HG02763 (cell line): ENCODE measurements at regions not wholly inside any gene's neighbourhood (a gene's known extent, or its start where the extent isn't known, plus 50 kb on each side); places are given as distances from the start of the nearest gene placed in this dataset.

Experiments
- ATAC-seq: cut with Tn5 transposase; IDR thresholded peaks from one replicate; pipeline ENCODE4 v1.9.1; 2021; ENCODE audit warnings: mild to moderate bottlenecking, moderate library complexity; ENCODE audit not compliant: unreplicated experiment

- ATAC-seq, result no peak
These were observed 87.2 kb upstream of the KLF13 start for GRCh38 chr15:31239409-31239808.

- no peak for ATAC-seq
These were observed 84.6 kb upstream of the KLF13 start for GRCh38 chr15:31241888-31242522.

DNA sequence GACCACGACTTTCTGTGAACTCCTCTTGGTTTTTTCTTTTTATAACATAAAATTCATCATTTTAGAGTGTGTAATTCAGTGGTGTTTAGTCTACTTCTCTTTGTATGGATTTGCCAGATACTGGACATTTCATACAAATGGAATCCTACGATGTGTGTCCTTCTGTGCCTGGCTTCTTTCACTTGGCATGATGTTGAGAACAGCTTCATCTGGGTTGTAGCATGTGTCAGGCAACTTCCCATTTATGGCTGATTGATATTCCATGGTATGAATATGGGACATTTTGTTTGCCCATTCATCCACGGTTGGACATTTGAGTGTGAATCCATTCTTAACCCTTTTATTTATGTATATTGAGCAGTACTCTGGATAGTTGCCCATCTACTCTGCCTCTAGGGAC is 82.7 kb upstream of the KLF13 start:
- ATAC-seq, result no peak

DNA sequence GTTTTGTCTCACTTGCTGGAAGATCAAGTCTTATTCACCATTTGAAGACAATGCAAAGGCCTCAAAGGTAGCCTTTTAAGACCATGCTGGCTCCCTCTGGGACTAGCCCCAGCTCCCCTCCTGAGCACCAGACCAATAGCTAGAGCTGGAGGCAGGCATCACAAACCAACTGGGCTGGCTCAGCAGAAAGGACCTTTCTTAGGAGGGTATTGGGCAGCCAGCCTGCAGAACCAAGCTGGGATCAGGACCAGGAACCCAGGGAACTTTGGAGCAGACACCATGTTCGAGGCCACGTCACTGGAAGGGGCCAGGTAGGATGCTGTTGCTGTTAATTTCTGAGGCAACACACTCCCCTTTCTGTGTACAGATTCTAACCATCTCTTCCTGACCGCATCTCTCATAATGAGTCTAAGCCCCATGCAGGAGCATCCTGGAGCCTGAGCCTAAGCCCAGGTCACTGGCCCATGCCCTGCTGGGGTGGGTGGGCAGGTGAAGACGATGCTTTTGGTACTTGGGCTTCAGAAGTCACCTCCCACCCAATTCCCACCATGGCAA is 81.4 kb upstream of the KLF13 start:
- ATAC-seq, result no peak

GRCh38 chr15:31245756-31246155 is 80.9 kb upstream of the KLF13 start:
- no peak for ATAC-seq

- ATAC-seq, result no peak
These were observed 79.2 kb upstream of the KLF13 start for GRCh38 chr15:31247404-31247803.

DNA sequence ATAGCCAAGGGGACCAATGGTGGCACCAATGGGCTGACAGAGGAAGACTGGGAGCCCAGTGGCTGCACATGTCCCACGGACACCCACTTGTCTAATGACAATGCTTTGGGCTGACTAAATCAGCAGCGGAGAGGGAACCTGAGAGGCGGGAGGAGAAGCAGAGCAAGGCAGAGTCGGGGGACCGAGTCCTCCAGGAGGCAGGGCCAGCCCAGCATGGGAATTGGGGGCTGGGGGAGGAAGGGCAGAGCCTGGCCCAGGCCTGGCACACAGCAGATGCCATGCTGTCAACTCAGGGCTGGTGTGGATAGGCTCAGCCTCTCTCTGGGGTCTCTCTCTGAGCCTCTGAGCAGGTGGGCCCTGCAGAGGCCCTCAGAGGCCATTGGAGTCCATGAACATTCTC is 78.4 kb upstream of the KLF13 start:
- ATAC-seq, result no peak

- no peak for ATAC-seq
These were observed 77.7 kb upstream of the KLF13 start for GRCh38 chr15:31248951-31249350.

- ATAC-seq, result no peak
These were observed 76.6 kb upstream of the KLF13 start for GRCh38 chr15:31250033-31250432.

- ATAC-seq, result no peak
These were observed 75.5 kb upstream of the KLF13 start for GRCh38 chr15:31251165-31251564.

DNA sequence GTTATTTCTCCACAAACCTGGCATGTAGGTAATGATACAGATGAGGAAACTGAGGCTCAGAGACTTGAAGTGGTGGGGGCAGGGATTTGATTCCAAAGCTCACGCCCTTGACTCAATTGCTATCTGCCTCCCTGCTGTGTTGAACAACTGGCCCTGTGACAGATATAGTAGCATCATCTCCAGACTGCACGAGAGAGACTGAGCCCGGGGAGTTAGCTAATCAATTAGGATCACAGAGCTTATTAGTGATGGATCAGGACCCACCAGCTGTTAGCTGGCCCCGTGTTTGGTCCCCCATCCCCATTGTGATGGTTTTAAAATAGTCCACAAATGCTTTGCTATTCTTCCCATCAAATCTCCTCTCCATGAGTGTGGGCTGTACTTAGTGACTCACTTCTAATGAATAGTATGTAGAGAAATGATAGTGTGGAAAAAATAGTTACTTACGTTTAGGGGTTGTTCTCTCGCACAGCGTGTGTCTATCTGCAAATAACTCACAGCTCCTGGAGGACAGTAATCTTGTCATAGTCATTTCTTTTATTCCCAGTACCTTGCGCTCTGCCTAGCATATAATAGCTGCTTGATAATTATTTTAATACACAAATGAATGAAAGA is 74.4 kb upstream of the KLF13 start:
- ATAC-seq, result no peak

DNA sequence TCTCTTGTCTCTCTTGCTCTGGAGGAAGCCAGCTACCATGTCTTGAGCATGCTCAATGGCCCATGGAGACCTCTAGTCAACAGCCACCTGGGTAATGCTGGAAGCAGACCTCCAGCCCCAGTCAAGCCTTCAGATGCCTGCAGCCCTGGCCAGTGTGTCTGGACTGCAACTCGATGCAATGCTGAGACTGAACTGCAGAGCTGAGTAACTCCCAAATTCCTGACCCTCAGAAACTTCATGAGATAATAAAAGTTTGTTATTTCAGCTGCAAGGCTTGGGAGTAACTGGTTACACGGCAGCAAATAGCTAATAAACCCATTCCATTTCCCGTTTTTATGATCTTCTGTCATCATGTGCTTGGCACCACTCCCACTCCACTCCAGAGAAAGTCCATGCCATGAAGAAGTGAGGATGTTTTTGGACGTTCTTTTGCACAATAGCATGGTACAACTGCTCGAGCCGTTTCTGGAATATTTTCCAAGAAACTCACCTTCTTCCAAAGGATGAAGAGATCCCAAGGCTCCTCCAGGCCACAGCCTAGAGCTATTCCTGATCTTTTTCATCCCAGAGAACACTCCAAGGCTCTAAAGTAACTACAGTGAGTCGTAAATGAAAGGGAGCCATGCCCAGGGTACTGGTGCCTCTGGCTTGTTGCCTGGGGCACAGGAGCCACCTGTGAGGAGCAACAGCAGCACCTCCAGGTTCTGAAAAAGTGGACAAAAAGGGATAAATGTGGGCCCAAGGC is 72.0 kb upstream of the KLF13 start:
- no peak for ATAC-seq

DNA sequence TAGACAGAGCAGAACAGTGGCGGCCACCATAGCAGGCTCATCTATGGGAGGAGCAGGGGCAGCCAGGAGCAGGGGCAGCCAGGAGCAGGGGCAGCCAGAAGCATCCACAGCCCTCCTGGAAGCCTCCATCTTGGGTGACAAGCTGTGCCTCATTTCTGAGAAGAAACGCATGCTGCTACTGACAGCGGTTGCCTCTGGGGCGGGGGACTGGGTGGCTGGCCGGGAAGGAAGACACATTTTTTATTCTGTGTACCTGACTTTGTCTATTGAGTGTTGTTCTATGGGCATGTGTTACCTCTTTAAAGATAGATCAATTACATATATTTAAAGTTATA is 71.5 kb upstream of the KLF13 start:
- no peak for ATAC-seq

GRCh38 chr15:31255732-31256377 is 70.8 kb upstream of the KLF13 start:
- no peak for ATAC-seq

DNA sequence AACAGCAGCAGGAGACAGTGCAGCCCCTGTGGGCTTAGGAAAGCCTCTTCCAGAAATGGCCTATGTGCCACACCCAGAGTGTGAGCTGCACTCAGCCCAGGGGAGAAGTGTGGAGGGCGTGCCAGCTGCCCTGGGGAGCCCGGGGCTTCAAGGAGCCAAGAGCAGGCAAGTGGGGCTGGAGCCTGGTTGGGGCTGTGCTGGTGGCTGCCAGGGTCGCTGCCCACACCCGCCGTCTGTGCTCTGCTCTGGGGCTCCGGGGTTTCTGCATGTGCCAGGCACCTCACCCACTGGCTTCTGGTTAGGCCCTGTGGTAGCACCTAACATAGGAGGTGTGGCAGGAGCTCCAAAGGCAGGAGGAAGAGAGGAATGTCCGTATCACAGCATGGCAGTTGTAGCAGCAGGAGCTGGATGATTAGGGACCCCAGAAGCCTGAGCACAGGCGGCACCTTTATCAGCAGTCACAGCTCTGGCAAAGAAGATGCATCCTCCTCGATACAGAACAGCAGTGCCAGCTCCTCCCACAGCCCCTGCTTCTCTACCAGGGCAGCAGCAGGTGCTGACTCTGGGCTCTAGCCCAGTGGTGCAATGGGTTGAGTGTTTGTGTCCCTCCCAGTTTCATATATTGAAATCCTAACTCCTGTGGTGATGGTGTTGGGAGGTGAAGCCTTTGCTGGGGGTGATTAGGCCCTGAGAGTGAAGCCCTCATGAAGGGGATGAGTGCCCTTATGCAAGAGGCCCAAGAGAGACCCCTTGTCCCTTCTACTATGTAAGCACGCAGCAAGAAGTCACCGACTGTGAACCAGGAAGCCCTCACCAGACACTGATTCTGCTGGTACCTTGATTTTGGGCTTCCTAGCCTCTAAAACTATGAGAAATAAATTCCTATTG is 70.0 kb upstream of the KLF13 start:
- ATAC-seq, result no peak

DNA sequence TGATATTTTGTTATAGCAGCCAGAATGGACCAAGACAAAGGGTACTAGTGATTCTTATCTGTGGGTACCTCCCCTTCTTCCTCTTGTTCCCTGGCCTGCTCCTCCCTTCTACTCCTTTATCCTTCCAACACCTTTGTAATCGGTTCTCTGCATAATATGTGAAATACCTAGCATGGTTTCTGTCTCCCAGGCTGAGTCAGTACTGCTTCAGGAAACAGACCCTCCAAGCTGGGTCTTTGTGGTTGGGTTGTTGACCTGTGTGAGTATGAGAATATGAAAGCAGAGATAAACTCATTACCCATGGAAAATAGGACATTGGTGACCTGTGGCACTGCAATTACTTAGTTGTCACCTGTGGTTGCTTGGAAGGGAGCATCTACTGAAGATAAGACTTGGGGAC is 69.3 kb upstream of the KLF13 start:
- no peak for ATAC-seq

DNA sequence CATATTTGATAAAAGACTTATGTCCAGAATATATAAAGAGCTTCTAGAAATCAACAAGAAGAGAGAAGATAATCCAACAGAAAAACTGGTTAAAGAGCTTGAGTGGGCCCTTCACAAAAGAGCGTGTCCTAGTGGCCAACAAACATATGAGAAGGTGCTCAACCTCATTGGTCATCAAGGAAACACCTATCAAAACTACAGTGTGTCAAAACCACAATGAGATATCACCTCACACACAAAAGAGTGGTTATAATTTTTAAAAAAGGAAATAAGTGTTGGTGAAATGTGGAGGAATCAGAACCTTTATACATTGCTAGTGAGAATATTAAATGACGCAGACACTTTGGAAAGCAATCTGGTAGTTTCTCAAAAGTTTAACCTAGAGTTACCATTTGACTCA is 68.4 kb upstream of the KLF13 start:
- ATAC-seq, result no peak

DNA sequence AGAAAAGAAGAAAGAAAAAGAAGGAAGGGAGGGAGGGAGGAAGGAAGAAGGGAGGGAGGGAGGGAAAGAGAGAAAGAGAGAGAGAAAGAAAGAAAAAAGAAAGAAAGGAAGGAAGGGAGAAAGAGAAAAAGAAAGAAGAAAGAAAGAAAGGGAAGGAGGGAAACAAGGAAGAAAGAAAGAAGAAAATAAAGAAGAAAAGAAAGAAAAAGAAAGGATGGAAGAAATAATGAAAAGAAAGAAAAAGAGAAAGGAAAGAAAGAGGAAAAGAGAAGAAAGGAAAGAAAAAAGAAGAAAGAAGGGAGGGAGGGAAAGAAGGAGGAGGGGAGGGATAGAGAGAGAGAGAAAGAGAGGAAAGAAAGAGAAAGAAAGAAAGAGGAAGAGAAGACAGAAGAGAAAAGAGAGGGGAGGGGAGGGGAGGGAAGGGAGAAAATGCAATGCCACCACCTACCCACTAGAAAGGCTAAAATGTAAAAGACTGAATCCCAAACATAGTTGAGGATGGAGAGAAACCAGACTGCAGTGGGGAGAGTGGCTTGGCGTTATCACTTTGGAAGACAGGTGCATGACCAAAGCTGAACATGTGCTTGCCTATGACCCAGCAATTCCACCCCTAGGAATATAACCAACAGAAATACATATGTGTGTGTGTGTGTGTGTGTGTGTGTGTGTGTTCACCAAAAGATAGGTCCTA is 66.9 kb upstream of the KLF13 start:
- no peak for ATAC-seq

GRCh38 chr15:31260646-31261265 is 65.9 kb upstream of the KLF13 start:
- ATAC-seq, result no peak
